ENCODE measurements at regions not wholly inside any gene's neighbourhood (a gene's known extent, or its start where the extent isn't known, plus 50 kb on each side); places are given as distances from the start of the nearest gene placed in this dataset.
"Not testable (repeated sequence)": the region's sequence is repeated elsewhere in the genome, so short reads cannot be mapped to it uniquely, and the experiment has no call there.

- peak overlapping the region; percentile 1 for H3K27ac Mint-ChIP-seq
- peaks cover 0 to 2% of the 10 kb centered on the region in 2 donors for H3K36me3 Mint-ChIP-seq
- ATAC-seq (replicated peaks) (peak; percentile 71 to 77), DNase-seq (peak; percentile 1)
- H3K9me3 Mint-ChIP-seq = no peaks in the 10 kb centered on the region
- no peaks in the 10 kb centered on the region for H3K27me3 Mint-ChIP-seq
- peaks cover 30 to 57% of the 10 kb centered on the region in 2 donors for H3K4me1 Mint-ChIP-seq
- no peak overlapping the region for H3K4me3 Mint-ChIP-seq
Observed at GRCh38 chr17:63191610-63192009, 225.6 kb downstream of the TANC2 start.

GRCh38 chr17:63193827-63194226 is 227.8 kb downstream of the TANC2 start:
- no peaks in the 10 kb centered on the region for H3K27me3 Mint-ChIP-seq
- no peak for ATAC-seq (replicated peaks)
- no peaks in the 10 kb centered on the region for H3K36me3 Mint-ChIP-seq
- DNase-seq = no peak
- H3K4me3 Mint-ChIP-seq = no peak overlapping the region
- no peak overlapping the region for H3K27ac Mint-ChIP-seq
- no peaks in the 10 kb centered on the region for H3K9me3 Mint-ChIP-seq
- H3K4me1 Mint-ChIP-seq = peaks cover 27 to 58% of the 10 kb centered on the region in 2 donors

- DNase-seq (no peak), ATAC-seq (replicated peaks) (no peak)
- no peak overlapping the region for H3K4me3 Mint-ChIP-seq
- H3K27me3 Mint-ChIP-seq = no peaks in the 10 kb centered on the region
- no peak overlapping the region for H3K27ac Mint-ChIP-seq
- peaks cover 13 to 40% of the 10 kb centered on the region in 2 donors for H3K4me1 Mint-ChIP-seq
- no peaks in the 10 kb centered on the region for H3K9me3 Mint-ChIP-seq
- no peaks in the 10 kb centered on the region for H3K36me3 Mint-ChIP-seq
Observed at GRCh38 chr17:63196772-63197335, 230.8 kb downstream of the TANC2 start.

- no peak for ATAC-seq (replicated peaks)
- Mint-ChIP-seq H3K27me3 (no peaks in the 10 kb centered on the region), H3K27ac (no peak overlapping the region), H3K36me3 (peaks cover 5 to 9% of the 10 kb centered on the region in 2 donors), H3K4me1 (peaks cover 2 to 9% of the 10 kb centered on the region in 2 donors), H3K9me3 (peaks cover 5 to 8% of the 10 kb centered on the region in 2 donors), H3K4me3 (no peak overlapping the region)
- DNase-seq = no peak
Observed at GRCh38 chr17:63203652-63204051, 237.6 kb downstream of the TANC2 start.

- no peak for DNase-seq
- peak in 1 of 2 donors; percentile 36 for ATAC-seq (replicated peaks)
- Mint-ChIP-seq H3K27me3 (no peaks in the 10 kb centered on the region), H3K27ac (no peak overlapping the region), H3K9me3 (peaks cover 0 to 2% of the 10 kb centered on the region in 2 donors), H3K4me3 (no peak overlapping the region), H3K36me3 (peaks cover 0 to 2% of the 10 kb centered on the region in 2 donors), H3K4me1 (peaks cover 0 to 2% of the 10 kb centered on the region in 2 donors)
Observed at GRCh38 chr17:63221939-63222338, 224.2 kb downstream of the CYB561 start.

GRCh38 chr17:63222655-63223054 is 223.5 kb downstream of the CYB561 start:
- Mint-ChIP-seq H3K4me3 (no peak overlapping the region), H3K27ac (no peak overlapping the region), H3K27me3 (no peaks in the 10 kb centered on the region), H3K9me3 (peaks cover 0 to 2% of the 10 kb centered on the region in 2 donors), H3K4me1 (peaks cover 0 to 2% of the 10 kb centered on the region in 2 donors), H3K36me3 (peaks cover 0 to 2% of the 10 kb centered on the region in 2 donors)
- ATAC-seq (replicated peaks) (peak in 1 of 2 donors; percentile 50), DNase-seq (no peak)

- Mint-ChIP-seq H3K4me1 (peaks cover 0 to 2% of the 10 kb centered on the region in 2 donors), H3K9me3 (peaks cover 0 to 2% of the 10 kb centered on the region in 2 donors)
Observed at GRCh38 chr17:63223212-63223911, 222.7 kb downstream of the CYB561 start.

GRCh38 chr17:63224644-63225043 is 221.5 kb downstream of the CYB561 start:
- Mint-ChIP-seq H3K4me3 (no peak overlapping the region), H3K9me3 (peaks cover 0 to 2% of the 10 kb centered on the region in 2 donors), H3K27ac (no peak overlapping the region), H3K36me3 (peaks cover 0 to 2% of the 10 kb centered on the region in 2 donors), H3K27me3 (no peaks in the 10 kb centered on the region), H3K4me1 (peaks cover 0 to 2% of the 10 kb centered on the region in 2 donors)
- ATAC-seq (replicated peaks) (no peak), DNase-seq (no peak)

More at GRCh38 chr17:63223212-63223911, 222.7 kb downstream of the CYB561 start:
- DNase-seq (no peak), ATAC-seq (replicated peaks) (no peak)
- H3K36me3 Mint-ChIP-seq = peaks cover 0 to 2% of the 10 kb centered on the region in 2 donors
- no peak overlapping the region for H3K4me3 Mint-ChIP-seq
- no peaks in the 10 kb centered on the region for H3K27me3 Mint-ChIP-seq
- no peak overlapping the region for H3K27ac Mint-ChIP-seq

GRCh38 chr17:63226720-63227119 is 219.4 kb downstream of the CYB561 start:
- H3K4me3 Mint-ChIP-seq; ATAC-seq (replicated peaks); H3K4me1 Mint-ChIP-seq; H3K27ac Mint-ChIP-seq; H3K27me3 Mint-ChIP-seq; DNase-seq: not testable (repeated sequence)
- Mint-ChIP-seq H3K9me3 (peaks cover 8 to 11% of the 10 kb centered on the region in 2 donors), H3K36me3 (peaks cover 12 to 13% of the 10 kb centered on the region in 2 donors)

- not testable (repeated sequence) for DNase-seq; H3K4me1 Mint-ChIP-seq; ATAC-seq (replicated peaks); H3K27ac Mint-ChIP-seq; H3K27me3 Mint-ChIP-seq; H3K4me3 Mint-ChIP-seq
- Mint-ChIP-seq H3K36me3 (peaks cover 15 to 18% of the 10 kb centered on the region in 2 donors), H3K9me3 (peaks cover 13 to 18% of the 10 kb centered on the region in 2 donors)
Observed at GRCh38 chr17:63231015-63231620, 215.0 kb downstream of the CYB561 start.

- Mint-ChIP-seq H3K4me3 (no peak overlapping the region), H3K4me1 (no peaks in the 10 kb centered on the region), H3K9me3 (peaks cover 13 to 16% of the 10 kb centered on the region in 2 donors), H3K27ac (no peak overlapping the region), H3K27me3 (no peaks in the 10 kb centered on the region), H3K36me3 (peaks cover 13 to 22% of the 10 kb centered on the region in 2 donors)
- ATAC-seq (replicated peaks) = no peak
- DNase-seq = no peak
Observed at GRCh38 chr17:63232565-63233310, 213.4 kb downstream of the CYB561 start.

GRCh38 chr17:63240106-63240505 is 206.0 kb downstream of the CYB561 start:
- no peak for DNase-seq

GRCh38 chr17:63246344-63246743 is 199.8 kb downstream of the CYB561 start:
- peaks cover 0 to 9% of the 10 kb centered on the region in 2 donors for H3K9me3 Mint-ChIP-seq
- H3K27ac Mint-ChIP-seq = no peak overlapping the region
- H3K36me3 Mint-ChIP-seq = peaks cover 4 to 10% of the 10 kb centered on the region in 2 donors
- no peaks in the 10 kb centered on the region for H3K27me3 Mint-ChIP-seq
- no peak overlapping the region for H3K4me3 Mint-ChIP-seq
- DNase-seq = no peak
- ATAC-seq (replicated peaks) = no peak
- H3K4me1 Mint-ChIP-seq = peaks cover 0 to 3% of the 10 kb centered on the region in 2 donors

More at GRCh38 chr17:63240106-63240505, 206.0 kb downstream of the CYB561 start:
- no peaks in the 10 kb centered on the region for H3K27me3 Mint-ChIP-seq
- H3K4me1 Mint-ChIP-seq = no peaks in the 10 kb centered on the region
- peaks cover 0 to 9% of the 10 kb centered on the region in 2 donors for H3K9me3 Mint-ChIP-seq
- H3K27ac Mint-ChIP-seq = no peak overlapping the region
- H3K4me3 Mint-ChIP-seq = no peak overlapping the region
- peaks cover 4 to 14% of the 10 kb centered on the region in 2 donors for H3K36me3 Mint-ChIP-seq
- no peak for ATAC-seq (replicated peaks)

- no peak for DNase-seq
- no peak overlapping the region for H3K4me3 Mint-ChIP-seq
- H3K36me3 Mint-ChIP-seq = peaks cover 4 to 10% of the 10 kb centered on the region in 2 donors
- no peak for ATAC-seq (replicated peaks)
- H3K4me1 Mint-ChIP-seq = peaks cover 0 to 3% of the 10 kb centered on the region in 2 donors
- H3K27ac Mint-ChIP-seq = no peak overlapping the region
- peaks cover 0 to 9% of the 10 kb centered on the region in 2 donors for H3K9me3 Mint-ChIP-seq
- no peaks in the 10 kb centered on the region for H3K27me3 Mint-ChIP-seq
Observed at GRCh38 chr17:63247706-63248105, 198.4 kb downstream of the CYB561 start.
